ENCODE measurements at regions not wholly inside any gene's neighbourhood (a gene's known extent, or its start where the extent isn't known, plus 50 kb on each side); places are given as distances from the start of the nearest gene placed in this dataset.

DNA sequence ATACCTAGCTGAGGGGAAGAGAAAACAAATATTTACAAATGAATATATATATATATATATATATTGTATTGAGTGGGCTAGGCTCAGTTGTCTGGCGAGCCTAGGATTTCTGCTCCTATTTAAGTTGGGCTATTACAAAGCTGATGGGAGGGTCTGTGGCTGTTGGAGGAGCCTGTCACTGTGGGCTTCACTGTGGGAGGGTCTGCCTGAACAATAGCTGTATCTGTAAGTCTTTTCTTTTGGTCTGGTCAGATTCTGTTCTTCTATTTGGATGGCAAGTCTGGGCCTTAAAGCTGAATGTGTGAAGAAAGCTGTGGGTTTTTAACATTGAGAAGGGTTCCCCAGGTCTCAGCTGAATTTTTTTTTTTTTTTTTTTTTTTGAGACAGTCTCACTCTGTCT is 220.6 kb upstream of the LYZL1 start:
- DNase-seq (ENCODE audit: low spot score) = no peak

DNA sequence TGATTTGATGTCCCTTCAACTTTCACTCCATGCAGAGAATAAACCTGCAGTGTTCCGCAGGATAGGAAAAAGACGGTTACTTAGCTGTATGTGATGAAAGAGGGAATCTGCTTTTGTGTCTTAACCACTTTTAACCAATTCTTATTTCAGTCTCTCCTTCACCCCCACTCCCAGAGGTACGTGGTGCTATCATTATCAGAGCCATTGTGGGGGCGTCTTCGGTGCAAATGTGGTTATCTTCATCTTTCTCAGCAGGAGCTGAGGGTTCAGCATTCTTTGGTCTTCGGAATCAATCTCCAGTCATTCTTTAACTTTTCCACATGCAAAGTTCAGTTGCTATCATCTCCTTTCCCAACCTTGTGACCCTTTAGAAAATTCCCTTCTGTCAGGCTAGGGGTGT is 219.9 kb upstream of the LYZL1 start:
- no peak for DNase-seq (ENCODE audit: low spot score)

DNA sequence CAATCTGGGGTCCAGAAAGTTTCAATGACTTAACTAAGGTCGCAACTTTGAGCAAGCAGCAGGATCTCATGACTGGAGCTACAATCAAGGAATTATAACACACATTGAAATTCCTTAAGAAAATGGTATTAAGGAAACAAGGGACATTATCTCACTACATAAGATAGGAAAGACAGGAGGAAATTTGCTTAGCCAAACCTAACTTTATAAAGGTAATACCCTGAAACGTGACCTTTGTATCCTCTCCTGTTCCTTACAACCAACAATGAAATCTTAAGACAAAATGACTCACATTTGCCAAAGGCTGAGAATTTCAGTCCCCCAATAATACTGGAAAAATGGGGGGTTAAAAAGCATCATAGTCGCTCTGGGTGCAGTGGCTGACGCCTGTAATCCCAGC is 218.9 kb upstream of the LYZL1 start:
- DNase-seq (ENCODE audit: low spot score) = no peak

DNA sequence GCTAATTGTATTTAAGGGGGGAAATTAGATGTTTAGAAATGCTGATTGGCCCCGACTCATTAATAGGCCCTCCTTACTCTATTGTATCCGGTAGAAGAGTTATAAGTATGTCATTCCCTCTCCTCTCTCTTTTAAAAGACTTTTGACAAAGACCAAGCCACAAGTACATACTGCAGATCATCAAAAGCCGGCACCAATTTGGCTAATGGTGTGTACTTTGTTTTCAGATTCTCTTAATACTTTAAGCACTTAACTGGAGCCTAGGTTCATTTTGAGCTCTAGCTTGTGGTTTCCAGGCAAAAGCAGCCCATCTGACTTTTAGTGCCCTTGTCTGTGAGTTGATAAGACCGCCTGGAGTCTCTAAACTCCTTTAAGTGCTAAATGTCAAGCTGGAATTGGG is 210.0 kb upstream of the LYZL1 start:
- no peak for DNase-seq (ENCODE audit: low spot score)

DNA sequence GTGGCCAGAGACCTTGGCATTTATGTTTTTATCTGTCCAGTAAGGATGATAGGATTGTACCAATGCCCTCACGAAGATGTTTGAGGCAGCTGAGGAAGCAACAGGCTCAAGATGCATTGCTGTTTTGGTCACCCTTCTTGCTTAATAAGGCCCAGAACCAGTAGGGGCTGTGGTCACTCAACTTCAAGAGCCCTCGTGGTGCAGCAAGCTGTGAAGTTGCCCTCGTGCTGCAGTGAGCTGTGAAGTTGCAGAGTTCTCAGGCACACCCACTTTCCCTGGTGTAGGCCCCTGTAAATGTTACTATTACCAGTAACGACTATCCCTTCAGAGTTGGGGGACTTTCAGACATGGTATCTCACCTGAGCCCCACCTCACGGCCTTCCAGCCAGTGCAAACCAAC is 207.6 kb upstream of the LYZL1 start:
- no peak for DNase-seq (ENCODE audit: low spot score)

DNA sequence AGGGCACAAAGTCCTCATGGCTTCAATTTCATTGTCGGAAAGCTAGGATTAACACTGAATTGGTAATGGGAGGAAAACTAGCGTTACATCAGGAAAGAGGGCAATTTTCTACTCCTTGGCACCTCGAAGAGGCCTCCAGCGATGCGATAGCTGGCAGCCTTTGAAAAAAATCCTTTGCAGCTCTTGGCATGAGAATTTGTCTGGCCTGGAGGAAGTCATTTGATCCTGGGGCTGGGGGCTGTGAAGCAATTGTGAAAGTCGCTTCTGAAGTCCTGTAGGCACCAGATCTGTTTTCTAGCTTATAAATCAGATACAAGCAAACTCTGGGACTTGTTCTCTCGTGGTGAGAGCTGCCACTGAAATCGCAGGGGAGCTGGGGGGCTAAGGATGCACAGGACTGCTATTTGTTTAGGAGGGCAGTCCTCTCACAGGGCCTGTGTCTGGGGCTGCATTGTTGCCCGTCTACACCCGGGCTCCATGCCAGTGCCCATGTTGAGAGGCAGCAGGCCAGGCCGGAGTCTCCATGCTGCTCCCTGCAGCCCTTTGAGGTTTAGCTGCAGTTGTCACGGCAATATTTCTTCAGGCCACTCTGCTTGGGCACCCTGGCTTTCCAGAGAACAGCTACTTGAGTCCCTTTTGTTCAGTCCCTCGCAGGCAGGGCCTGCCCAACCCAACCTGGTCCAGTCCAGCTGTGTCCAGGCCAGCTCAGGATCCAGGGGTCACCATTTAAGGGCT is 206.8 kb upstream of the LYZL1 start:
- no peak for DNase-seq (ENCODE audit: low spot score)

DNA sequence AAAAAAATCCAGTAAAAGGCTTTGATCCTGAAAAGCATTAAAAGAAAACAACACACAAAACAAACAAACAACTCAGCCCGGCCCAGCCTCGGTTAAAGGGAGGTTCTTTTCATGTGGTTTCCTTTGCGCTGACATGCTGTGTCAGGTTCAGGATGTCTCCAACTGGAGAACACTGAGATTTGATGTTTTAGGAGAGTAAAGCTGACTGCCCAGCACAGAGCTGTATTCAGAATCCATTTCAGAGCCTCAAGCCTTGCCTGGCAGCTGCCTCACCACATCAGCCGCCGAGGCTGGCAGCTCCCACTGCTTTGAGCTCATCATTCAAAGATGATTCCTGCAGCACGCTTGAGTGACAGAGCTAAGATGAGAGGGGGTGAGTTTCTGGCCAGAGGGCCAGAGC is 205.8 kb upstream of the LYZL1 start:
- no peak for DNase-seq (ENCODE audit: low spot score)

DNA sequence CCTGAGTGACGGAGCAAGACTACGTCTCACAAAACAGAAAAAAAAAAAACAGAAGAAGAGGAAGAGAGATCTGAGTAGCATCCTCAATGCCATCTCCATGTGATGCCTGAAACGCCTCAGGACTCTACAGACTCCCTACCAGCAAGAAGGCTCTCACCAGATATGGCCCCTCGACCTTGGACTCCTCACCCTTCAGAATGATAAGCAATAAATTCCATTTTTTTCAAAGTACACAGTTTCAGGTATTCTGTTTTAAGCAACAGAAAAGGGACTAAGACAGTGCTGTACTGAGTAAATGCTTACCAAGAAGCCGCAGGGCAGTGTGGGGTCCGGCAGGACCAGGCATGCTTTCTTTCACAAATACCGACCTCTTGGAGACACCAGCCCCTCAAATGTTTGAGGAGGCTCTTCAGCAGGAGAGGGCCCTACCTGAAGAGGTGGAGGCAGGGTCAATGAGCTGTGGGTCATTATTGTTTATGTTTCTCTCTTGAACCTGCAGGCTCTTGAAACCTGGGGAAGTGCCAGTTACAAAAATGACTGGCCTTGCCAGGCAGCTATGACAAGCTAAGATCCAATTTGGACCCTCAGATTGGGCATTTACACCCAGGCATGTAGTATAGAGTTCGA is 204.1 kb upstream of the LYZL1 start:
- no peak for DNase-seq (ENCODE audit: low spot score)

DNA sequence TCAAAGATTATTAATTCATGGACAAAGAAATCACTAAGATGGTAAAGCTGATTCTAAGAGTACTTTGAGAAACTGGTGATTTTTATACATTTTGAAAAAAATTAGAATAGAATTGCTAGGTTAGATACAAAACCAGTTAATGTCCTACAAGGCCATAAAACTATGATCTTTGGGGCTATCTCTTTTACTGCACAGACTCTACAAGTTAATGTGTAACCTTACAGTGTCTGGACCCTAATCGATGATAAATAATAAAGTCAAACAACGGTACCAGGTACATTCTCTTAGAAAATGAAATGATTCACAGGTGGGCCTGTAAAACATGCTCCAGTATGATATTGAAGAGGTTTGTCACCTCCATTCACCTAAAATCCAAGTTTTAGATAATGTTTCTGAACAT is 199.8 kb upstream of the LYZL1 start:
- no peak for DNase-seq (ENCODE audit: low spot score)

DNA sequence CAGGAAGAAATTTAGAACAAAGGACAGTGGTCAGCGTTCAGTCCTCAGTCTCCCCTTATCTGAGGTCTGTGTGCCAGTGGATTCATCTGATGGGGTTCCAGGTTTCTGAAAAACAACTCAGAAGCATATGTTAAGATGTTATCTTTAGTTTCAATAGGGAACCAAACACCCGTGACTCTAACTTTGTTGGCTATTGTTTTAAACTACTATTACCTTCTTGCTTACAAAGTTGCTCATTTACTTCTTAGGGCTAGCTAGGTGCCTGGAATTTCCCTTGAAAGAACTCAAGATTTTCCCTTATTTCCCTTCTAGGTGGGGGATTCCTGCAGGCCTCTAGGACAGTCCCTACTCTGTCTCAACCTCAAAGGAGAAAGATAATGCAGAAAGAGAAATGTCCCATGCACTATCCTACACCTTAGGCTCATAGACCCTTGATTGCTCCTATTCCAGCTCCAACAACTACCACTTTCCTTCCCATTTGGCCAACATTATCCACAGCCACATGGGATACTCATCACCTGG is 192.5 kb upstream of the LYZL1 start:
- no peak for DNase-seq (ENCODE audit: low spot score)

DNA sequence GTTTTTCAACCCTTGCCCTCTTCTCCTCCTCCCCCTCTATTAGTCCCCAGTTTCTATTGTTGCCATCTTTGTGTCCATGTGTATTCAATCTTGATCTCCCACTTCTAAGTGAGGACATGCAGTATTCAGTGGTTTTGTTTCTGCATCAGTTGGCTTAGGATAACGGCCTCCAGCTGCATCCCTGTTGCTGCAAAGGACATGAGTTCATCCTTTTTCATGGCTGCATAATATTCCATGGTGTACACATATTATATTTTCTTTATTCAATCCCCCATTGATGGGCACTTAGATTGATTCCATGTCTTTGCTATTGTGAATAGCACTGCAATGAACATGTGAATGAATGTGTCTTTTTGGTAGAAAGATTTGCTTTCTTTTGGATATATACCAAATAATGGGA is 190.4 kb upstream of the LYZL1 start:
- DNase-seq (ENCODE audit: low spot score) = no peak

DNA sequence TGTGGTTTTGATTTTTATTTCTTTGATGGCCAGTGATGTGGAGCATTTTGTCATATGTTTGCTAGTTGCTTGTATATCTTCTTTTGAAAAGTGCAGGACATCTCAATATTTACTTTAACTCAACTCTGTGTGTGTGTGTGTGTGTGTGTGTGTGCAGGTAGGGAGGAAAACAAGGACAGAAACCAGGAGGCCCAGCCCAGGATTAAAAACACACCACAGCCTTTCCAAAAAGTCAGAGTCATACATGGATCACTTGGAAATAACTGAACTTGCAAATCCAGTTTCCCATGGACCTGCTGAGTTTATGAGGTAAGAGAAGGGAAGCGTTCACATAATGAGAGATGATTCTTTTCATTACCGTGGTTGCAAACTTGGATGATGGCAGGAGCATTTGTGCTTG is 189.9 kb upstream of the LYZL1 start:
- no peak for DNase-seq (ENCODE audit: low spot score)

DNA sequence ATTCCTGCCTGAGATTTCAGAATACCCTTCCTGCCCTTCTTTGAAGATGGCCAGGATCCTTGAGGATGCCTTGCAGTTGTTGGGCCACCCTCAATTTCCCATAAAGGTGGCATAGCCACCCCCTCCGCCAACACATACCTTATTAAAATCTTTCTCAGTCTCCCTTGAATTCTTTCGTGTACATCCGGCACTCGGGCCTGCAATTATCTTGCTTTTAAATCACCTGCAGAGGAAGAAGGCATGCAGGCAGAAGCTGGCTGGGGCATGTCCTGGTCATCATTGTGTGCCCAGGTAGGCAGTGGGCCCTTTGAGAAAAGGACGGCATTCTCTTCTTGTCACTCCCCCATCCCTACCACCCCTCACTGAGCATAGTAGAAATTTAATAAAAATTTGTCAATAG is 189.5 kb upstream of the LYZL1 start:
- DNase-seq (ENCODE audit: low spot score) = no peak

DNA sequence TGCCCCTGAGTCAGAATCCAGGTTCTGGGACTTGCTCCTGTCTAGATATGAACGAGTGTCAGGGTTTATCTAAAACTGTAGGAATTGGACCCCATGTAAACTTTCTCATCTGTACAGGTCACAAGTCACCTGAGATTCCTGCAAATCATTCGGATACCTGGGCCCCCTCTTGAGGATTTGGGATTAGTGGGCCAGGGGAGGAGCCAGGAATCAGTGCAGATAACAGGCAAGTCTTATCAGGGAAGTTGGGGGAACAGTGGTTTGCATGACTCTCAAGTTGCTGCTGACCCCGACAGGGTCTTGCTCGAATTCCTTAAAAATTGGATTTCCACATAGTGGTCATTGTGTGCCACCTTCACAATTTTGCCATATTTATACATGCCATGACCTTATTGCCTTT is 188.4 kb upstream of the LYZL1 start:
- DNase-seq (ENCODE audit: low spot score) = no peak

DNA sequence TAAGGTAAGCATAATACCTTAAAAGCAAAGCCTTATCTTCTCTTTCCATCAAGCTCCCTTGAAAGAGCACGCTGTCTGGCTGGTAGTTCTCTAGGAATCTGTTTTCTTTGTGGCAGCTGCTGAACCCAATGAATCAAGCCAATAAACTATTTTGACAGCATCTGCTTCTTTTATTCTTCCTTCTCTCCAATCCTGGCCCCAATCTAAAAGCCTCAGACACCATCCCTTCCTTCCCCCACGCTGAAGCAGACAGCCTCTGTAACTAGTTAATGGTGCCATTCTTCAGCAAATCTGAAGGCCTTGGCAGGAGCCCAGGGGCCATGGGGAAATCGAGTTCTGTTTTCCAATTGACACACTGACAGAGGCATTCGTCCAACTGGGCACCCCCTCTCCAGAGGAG is 186.6 kb upstream of the LYZL1 start:
- DNase-seq (ENCODE audit: low spot score) = no peak

DNA sequence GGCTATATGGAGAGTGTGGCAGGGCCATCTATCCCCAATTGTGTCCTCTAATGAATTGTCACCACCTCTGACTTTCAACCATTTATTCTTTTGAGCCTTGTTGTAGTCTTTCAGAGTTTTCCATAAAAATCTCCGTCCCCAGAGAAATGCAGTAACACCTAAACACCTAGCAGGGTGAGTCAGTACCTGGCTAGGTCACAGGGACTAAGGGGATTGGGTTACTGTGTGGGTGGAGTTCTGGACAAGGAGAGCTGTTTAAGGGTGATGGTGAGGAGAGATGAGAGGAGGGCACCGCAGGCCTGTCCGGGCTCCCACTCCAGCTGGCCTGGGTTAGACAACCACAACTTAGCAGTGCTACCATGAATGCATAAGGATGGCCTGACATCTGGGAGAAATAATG is 186.2 kb upstream of the LYZL1 start:
- DNase-seq (ENCODE audit: low spot score) = no peak

DNA sequence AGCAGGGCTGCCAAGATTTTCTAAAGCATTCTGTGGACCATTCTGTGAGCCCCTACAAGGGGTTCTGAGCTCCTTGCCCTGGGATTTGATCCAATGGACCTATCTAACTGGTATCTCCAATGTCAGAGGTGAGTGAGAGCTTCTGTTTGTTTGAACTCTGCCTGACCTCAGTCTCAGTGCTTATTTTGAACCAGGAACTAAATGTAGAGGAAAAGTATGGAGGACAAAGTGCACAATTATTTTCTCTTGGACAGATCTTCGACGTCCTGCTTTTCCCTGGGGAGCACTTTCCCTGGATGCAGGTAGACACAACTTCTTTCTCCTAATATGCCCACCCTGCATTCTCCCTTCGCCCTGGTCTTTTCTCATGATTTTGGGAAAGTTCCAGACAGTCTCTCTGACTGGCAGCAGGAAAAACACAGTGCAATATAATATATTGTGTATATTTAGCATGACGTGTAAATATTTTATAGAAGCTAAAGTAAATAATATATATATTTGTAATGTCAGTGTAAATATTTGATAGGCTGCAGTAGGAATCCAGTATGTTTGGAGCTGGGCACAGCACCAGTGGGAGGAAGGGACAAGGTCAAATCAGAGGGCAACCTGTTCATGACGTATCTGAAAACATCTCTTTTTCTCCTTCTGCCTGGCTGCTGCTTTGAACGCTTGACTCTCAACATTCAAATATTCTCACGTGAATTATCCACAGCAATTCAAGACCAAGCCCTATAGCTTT is 184.0 kb upstream of the LYZL1 start:
- DNase-seq (ENCODE audit: low spot score) = peak; percentile 35

DNA sequence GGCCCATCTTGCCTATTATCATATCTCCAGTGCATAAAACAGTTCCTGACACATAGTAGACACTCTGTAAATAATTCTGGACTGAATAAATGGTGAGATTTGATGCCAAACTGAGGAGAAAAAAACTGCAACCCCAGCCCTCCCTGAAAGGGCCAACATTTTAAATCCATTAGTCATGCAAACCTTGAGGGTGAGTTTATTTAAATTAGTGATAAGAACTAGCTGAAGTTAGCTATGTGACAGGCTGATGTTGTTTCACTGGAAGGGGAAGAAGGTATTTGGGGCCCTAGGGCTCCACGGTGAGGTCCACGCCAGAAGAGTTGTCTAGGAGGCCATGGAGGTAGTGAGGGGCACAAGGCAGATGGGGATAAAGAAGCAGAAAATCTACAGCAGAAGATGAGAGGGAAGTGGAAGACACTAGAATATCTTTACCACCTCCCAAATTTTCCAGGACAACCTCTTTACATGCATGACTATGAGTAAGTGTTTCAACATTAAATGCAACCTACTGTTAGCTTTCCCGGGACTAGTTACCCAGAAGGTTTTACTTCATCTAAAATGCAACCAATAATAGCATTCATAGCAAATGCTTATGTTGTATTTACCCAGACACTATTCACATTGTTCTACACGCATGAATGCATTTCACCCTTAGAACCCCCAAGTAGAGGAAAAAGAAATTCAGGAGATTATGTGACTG is 183.2 kb upstream of the LYZL1 start:
- no peak for DNase-seq (ENCODE audit: low spot score)

DNA sequence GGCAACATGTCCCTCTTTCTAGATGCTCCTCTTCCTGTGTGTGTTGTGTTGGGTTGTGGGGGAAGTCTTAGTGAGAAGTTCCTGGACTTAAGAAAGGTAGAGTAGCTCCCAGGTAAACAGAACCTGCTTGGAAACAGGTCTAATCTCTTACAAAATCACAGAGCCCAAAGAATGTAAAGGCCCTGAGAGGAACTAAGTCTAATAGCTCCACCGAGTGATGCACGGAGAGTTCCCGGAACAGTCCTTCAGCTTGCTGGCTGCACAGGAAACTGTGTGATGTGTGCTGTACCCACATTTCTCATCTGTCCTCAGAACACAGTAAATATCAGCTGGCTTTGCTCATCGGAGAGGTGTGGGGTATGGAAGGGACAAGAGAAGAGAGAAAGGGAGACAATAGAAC is 182.6 kb upstream of the LYZL1 start:
- DNase-seq (ENCODE audit: low spot score) = no peak

DNA sequence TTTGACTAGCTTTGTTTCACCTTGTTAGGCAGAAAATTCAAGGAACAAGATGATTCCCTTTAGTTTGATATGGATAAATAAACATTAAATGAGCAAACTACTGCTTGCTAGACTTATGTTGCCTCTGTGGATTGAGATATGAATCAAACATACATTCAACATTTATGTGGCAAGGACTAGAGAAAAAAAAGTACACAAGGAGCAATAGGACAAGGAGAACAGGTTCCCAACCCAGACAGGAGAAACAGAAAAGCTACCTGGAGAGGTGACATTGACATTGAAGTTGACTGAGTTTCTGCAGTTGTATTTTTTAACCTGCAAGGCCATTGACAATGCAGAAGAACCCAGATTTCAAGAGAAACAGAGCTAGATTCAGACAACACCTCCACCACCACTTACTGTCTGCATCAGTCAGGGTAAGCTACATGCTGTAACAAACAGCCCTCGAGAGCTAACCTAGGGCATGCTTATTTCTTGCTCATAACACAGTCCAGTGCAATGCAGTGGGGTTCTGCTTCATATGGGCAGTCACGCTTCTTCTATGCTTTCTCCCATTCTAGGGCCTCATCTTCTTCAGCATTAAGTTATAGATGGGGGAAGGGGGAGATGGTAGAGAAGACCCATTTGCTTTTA is 180.9 kb upstream of the LYZL1 start:
- no peak for DNase-seq (ENCODE audit: low spot score)

DNA sequence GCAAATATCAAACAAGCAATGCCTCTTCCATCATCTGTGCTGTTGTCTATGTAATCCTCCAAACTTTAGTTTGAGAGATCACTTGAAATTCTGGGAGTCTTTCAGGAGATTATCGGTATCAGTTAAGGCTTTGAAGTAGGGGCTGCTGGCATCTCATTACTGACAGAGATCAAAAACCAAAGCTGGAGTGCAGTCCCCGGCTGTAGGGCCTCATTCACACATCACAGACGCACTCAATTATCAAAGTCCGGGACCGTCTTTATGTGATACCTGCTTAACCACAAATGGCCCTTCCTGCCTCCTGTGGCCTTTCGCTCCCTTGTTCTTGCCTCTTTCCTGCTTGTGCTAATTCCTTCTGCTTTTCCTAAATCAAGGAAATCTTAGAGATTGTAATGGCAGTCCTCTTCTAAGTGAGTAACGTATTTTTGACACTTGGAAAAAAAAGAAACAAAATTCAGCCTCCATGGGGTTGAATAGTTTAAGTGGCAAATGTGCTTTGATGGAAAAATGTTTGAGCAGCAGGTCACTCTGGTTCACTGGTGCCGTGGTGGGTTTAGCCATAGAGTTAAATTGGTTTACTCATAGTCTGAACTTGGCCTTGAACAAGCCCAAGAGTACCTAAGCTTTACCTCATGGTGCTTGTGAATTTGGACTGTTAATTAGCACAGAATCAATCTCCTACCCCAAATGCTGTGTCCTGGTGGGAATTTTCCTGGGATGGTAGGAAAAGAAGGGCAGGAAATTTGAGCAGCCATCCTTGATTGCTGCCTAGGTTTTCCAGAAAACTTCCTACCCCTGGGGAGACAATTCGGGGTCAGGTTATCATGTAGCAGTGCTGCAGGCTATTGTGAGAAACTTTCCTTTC is 178.9 kb upstream of the LYZL1 start:
- no peak for DNase-seq (ENCODE audit: low spot score)

Measured in HT-29 (cell line).